ENCODE measurements at regions not wholly inside any gene's neighbourhood (a gene's known extent, or its start where the extent isn't known, plus 50 kb on each side); places are given as distances from the start of the nearest gene placed in this dataset.

DNA sequence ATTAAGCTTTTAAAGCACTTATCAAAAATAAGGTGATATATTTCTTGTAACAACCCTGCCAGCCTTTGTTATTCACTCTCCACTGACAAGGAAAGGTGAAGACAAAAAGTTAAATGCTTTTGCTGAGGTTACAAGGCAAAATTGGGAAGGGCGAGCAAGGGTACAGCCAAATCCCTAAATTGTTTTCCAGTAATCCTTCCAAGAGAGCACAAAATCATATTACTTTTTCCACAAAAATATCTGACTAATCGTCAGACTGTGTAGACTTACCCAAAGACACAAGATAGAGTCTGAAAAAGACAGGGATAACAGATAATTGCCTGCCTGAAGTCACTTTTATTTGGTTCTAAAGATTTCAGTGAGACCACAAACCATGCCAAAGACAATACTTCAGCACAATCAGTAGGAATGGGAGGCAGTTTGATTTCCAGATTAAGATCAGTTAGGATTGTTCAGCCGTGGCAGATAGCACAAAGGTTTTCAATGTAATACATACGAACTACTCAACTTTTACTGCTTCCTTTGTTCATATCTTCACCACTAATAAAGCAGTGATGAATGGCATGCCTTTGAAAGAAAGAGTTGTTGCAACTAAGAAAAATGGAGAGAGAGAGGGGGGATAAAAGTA, 383.8 kb upstream of the TUSC1 start:
- no peak for DNase-seq (ENCODE audit: low spot score)
- TF ChIP-seq CTCF (IDR thresholded peaks at IDR 0.05; ENCODE audit: extremely low read depth, insufficient read depth, missing control alignments): no peak
- in situ Hi-C loops (cut with MboI; ENCODE audit: low pct_unique_long_range_greater_than_20kb, low sequenced_read_pairs, unreplicated experiment): no loop called here

DNA sequence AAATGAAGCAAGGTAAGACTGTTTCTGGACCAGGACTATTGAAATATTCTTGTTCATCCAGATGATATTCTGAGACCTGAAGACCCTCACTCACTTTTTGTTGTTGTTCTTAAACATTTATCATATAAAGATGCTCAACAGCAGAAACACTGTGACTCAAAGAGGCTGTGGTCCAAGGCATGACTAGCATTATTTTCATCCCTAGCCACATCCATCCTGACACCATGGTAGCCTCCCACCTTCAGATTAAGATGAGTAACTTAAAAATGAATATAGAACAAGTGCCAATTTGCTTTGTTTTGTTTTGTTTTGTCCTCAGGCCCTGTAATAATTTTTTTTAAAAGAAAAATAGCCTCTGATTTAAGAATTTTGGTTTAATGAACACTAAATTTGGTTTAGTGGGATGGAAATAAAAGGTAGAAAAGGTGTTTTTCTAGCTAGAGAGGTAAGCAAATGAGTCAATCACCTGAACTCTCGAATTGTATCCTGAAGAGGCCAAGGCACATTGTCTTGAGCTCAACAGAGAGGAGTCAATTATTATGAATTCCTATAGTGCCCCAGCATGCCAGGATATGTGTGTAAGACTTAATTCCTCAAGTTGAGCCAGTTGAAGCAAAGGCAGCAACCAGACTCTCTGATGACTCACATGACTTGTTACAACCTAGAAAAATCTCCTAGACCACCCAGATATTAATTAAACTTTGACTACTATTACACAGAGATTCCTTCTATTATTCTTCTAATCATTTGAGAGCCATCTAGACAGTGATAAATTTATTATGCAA, 380.1 kb upstream of the TUSC1 start:
- no peak for DNase-seq (ENCODE audit: low spot score)
- in situ Hi-C loops (cut with MboI; ENCODE audit: low pct_unique_long_range_greater_than_20kb, low sequenced_read_pairs, unreplicated experiment): no loop called here
- no peak for TF ChIP-seq CTCF (IDR thresholded peaks at IDR 0.05; ENCODE audit: extremely low read depth, insufficient read depth, missing control alignments)

DNA sequence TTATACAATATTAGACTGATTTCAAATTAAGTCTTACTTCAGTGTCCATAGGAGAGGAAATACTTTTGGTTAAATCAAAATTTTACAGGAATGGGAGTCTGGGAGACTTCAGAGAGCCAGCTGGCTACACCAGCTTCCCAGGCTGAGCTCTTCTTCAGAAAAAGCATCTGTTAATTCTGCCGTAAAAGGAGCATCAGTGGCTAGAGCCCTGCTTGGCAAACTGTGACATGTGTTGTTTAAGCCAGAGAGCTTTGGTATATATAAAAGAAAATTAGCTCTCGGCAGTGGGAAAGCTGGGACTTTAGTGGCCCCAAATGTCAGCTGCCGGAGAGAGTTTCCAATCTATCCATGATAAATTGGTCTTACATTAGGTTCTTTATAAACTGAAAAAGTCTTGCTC, 378.8 kb upstream of the TUSC1 start:
- in situ Hi-C loops (cut with MboI; ENCODE audit: low pct_unique_long_range_greater_than_20kb, low sequenced_read_pairs, unreplicated experiment): no loop called here
- no peak for DNase-seq (ENCODE audit: low spot score)
- TF ChIP-seq CTCF (IDR thresholded peaks at IDR 0.05; ENCODE audit: extremely low read depth, insufficient read depth, missing control alignments): no peak

- no peak for DNase-seq (ENCODE audit: low spot score)
- TF ChIP-seq CTCF (IDR thresholded peaks at IDR 0.05; ENCODE audit: extremely low read depth, insufficient read depth, missing control alignments): no peak
- in situ Hi-C loops (cut with MboI; ENCODE audit: low pct_unique_long_range_greater_than_20kb, low sequenced_read_pairs, unreplicated experiment): no loop called here
Measured at GRCh38 chr9:26054600-26055520, 376.6 kb upstream of the TUSC1 start.

DNA sequence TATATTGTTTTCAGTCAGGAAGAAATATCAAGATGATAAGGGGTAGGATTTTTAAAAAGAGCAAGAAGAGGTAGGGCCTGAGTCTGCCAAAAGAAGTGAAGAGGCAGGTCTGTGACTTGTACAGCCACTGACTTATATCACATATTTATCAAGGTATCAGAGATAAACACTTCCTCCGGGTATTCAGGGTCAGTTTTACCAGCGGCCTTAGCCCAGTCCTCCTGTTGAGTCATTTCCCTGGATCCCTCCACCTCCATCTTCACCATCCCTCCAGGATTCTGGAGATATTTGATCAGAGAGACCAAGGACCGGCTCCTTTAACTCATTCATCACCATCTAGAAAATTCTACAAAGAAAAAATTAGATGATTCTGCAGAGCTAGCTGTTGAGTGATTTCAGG, 375.7 kb upstream of the TUSC1 start:
- in situ Hi-C loops (cut with MboI; ENCODE audit: low pct_unique_long_range_greater_than_20kb, low sequenced_read_pairs, unreplicated experiment): no loop called here
- DNase-seq (ENCODE audit: low spot score): no peak
- TF ChIP-seq CTCF (IDR thresholded peaks at IDR 0.05; ENCODE audit: extremely low read depth, insufficient read depth, missing control alignments): no peak

DNA sequence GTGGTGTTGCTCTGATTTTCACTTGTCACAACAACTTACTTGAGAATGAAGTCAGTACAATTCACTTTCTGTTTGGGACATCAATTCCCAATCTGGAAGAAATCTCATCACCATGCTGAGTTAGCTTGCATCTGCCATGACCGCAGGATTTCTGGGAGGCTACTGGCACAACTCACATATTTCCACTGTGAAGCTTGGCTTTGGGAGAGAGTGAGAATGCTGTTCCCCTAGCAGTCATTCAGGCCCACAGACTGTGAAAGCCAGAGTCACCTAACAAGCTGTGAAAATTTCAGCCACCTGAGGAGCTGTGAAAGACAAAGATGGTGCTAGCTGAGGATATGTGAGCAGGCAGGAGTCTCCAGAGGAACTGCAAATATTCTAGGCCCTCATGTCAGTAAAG, 365.2 kb upstream of the TUSC1 start:
- TF ChIP-seq CTCF (IDR thresholded peaks at IDR 0.05; ENCODE audit: extremely low read depth, insufficient read depth, missing control alignments): no peak
- DNase-seq (ENCODE audit: low spot score): no peak
- in situ Hi-C loops (cut with MboI; ENCODE audit: low pct_unique_long_range_greater_than_20kb, low sequenced_read_pairs, unreplicated experiment): no loop called here

Data from GM13977 (cell line).